K562 (cell line): ENCODE measurements at regions not wholly inside any gene's neighbourhood (a gene's known extent, or its start where the extent isn't known, plus 50 kb on each side); places are given as distances from the start of the nearest gene placed in this dataset.

Experiments used
- ATAC-seq: fragments of 200-7000 bp; cut with Tn5 transposase; 3 replicates; pipeline ENCODE4 v1.9.1; 2020; ENCODE audit warnings: moderate library complexity
- BruUV-seq: library from RNA; stranded (reverse); fragments of 400-500 nt; replicated peaks from 2 replicates; lab custom pipeline; 2021; lab: Mats Ljungman, UMichigan
- CTCF ChIA-PET: fragments of 300-600 bp; formaldehyde crosslinking; extraction: SDS; loops from one replicate; lab custom pipeline; 2021; ENCODE audit warnings: low intra/inter-chr PET ratio; lab: Yijun Ruan, JAX
- POLR2A ChIA-PET: fragments of 300-600, 350-650 bp; sonication (Branson Sonifier 250); formaldehyde crosslinking; extraction: SDS; loops from one replicate; lab custom pipeline; 2021; ENCODE audit warnings: antibody characterized with exemption, inconsistent platforms; lab: Yijun Ruan, JAX
- DNase-seq, 4 experiments: peaks; one replicate each; pipeline versions ENCODE4 v3.0.0 to v3.0.0-alpha.2; 2011 to 2018; ENCODE audit warnings: low spot score in 3 of 4, mixed read lengths in 3 of 4; ENCODE audit errors: extremely low read depth in 1 of 4
- FAIRE-seq: peaks from 2 replicates; lab custom pipeline; 2011; peaks lifted over from hg19 to GRCh38; lab: Jason Lieb, UNC
- H2AFZ ChIP-seq: 2 replicates; pipeline ENCODE4 v1.6.0; 2011; ENCODE audit warnings: low read depth, low read length, control low read depth, inconsistent platforms
- H3K27ac ChIP-seq: fragments of 200-600 bp; 3 replicates; pipeline ENCODE4 v1.8.0; 2011; ENCODE audit warnings: low read depth, mild to moderate bottlenecking, control low read depth, inconsistent platforms, low read length, moderate library complexity, mixed read lengths; ENCODE audit errors: extremely low read depth
- H3K27me3 ChIP-seq, 2 experiments: fragments of 300-600 bp in 1 of 2; 2 replicates in 1 of 2; 3 replicates in 1 of 2; pipeline versions ENCODE4 v1.6.0 to v1.8.0; 2011; ENCODE audit warnings: inconsistent platforms in 2 of 2, low read length in 2 of 2, mild to moderate bottlenecking in 1 of 2, mixed read lengths in 1 of 2, moderate library complexity in 1 of 2; ENCODE audit not compliant: control insufficient read depth in 2 of 2, insufficient read depth in 2 of 2
- H3K36me3 ChIP-seq: fragments of 300-600 bp; 3 replicates; pipeline ENCODE4 v1.8.0; 2011; ENCODE audit warnings: mild to moderate bottlenecking, low read length, inconsistent platforms; ENCODE audit not compliant: control insufficient read depth, insufficient read depth
- H3K4me1 ChIP-seq, 2 experiments: fragments of 200-600 bp in 1 of 2; replicated peaks in 1 of 2; 2 replicates in 1 of 2; 3 replicates in 1 of 2; pipeline versions ENCODE4 v1.5.1 to v1.8.0; 2011; ENCODE audit warnings: inconsistent platforms in 2 of 2, low read length in 2 of 2, mild to moderate bottlenecking in 1 of 2, mixed read lengths in 1 of 2, moderate library complexity in 1 of 2; ENCODE audit not compliant: control insufficient read depth in 2 of 2, insufficient read depth in 2 of 2
- H3K4me2 ChIP-seq: 2 replicates; pipeline ENCODE4 v1.6.1; 2011; ENCODE audit warnings: low read length, control low read depth, inconsistent platforms, mixed read lengths; ENCODE audit not compliant: insufficient read depth
- H3K4me3 ChIP-seq: fragments of 200-600 bp; sonication (generic), shearing (Covaris generic); 2 replicates; pipeline ENCODE4 v1.5.1; 2016; ENCODE audit warnings: control low read depth, inconsistent platforms
- H3K79me2 ChIP-seq: fragments of 200-600 bp; 3 replicates; pipeline ENCODE4 v1.8.0; 2011; ENCODE audit warnings: low read length, inconsistent platforms; ENCODE audit not compliant: control insufficient read depth, insufficient read depth
- H3K9ac ChIP-seq, 2 experiments: 2 replicates each; pipeline versions ENCODE4 v1.6.0 to v1.6.1; 2011; ENCODE audit warnings: low read depth in 2 of 2, low read length in 2 of 2, control low read depth in 1 of 2, inconsistent platforms in 1 of 2, mild to moderate bottlenecking in 1 of 2, mixed read lengths in 1 of 2; ENCODE audit not compliant: insufficient read depth in 1 of 2
- H3K9me1 ChIP-seq: one replicate; pipeline ENCODE4 v1.6.0; 2011; ENCODE audit warnings: inconsistent platforms, mild to moderate bottlenecking, low read length, moderate library complexity; ENCODE audit not compliant: control insufficient read depth, insufficient read depth
- H3K9me3 ChIP-seq: replicated peaks from 2 replicates; pipeline ENCODE4 v1.5.1; 2011; ENCODE audit warnings: low read depth, low read length, inconsistent platforms; ENCODE audit not compliant: control insufficient read depth, insufficient read depth
- H4K20me1 ChIP-seq: replicated peaks from 2 replicates; pipeline ENCODE4 v1.6.1; 2011; ENCODE audit warnings: low read length, inconsistent platforms, mixed read lengths; ENCODE audit not compliant: control insufficient read depth, insufficient read depth
- ETV6 ChIP-seq, 3 experiments: fragments of 150-350 bp in 1 of 3; sonication (generic) in 1 of 3; formaldehyde crosslinking in 1 of 3; IDR thresholded peaks; 2 replicates each; pipeline versions ENCODE4 v1.6.1 to v1.8.0; 2014 to 2022; ENCODE audit warnings: borderline replicate concordance in 2 of 3, low read depth in 2 of 3, antibody characterized with exemption in 1 of 3, low read length in 1 of 3, mild to moderate bottlenecking in 1 of 3, missing genetic modification reagents in 1 of 3
- NUFIP1 ChIP-seq: fragments of 450-650 bp; IDR thresholded peaks from 2 replicates; pipeline ENCODE4 v1.6.1; 2018; ENCODE audit not compliant: partially characterized antibody
- RBBP5 ChIP-seq: fragments of 200-600 bp; sonication (generic); IDR thresholded peaks from 2 replicates; pipeline ENCODE4 v1.6.1; 2012; ENCODE audit warnings: borderline replicate concordance, mild to moderate bottlenecking, low read length, control low read depth, inconsistent platforms; ENCODE audit not compliant: insufficient read depth, poor library complexity, severe bottlenecking
- SAFB ChIP-seq: fragments of 200-400 bp; formaldehyde crosslinking; IDR thresholded peaks from 2 replicates; pipeline ENCODE4 v1.6.1; 2017; ENCODE audit warnings: low read depth, low read length, borderline replicate concordance
- SMC3 ChIP-seq: conservative IDR thresholded peaks from 2 replicates; pipeline ENCODE4 v1.6.1; 2011; ENCODE audit warnings: low read depth, low read length, improper control_type of control experiment; ENCODE audit not compliant: insufficient read depth
- TCF3 ChIP-seq: sonication (generic); formaldehyde crosslinking; IDR thresholded peaks from 2 replicates; pipeline ENCODE4 v1.4.0; 2020; ENCODE audit warnings: mild to moderate bottlenecking, missing genetic modification reagents
- YBX1 ChIP-seq: fragments of 450-650 bp; IDR thresholded peaks from 2 replicates; pipeline ENCODE4 v1.7.1; 2016; ENCODE audit warnings: mild to moderate bottlenecking
- ZNF143 ChIP-seq: sonication (generic); formaldehyde crosslinking; IDR thresholded peaks from 2 replicates; pipeline ENCODE4 v1.9.0; 2022; ENCODE audit warnings: mild to moderate bottlenecking, missing genetic modification reagents
- WGBS: fragments of 100-300 bp; shearing (Covaris generic); methylation state at CpG from one replicate; pipeline ENCODE4 v1.1.6; 2016; ENCODE audit warnings: low coverage, mixed read lengths; ENCODE audit not compliant: insufficient coverage; ENCODE audit errors: missing lambda C conversion rate; 5-methylcytosine and 5-hydroxymethylcytosine counted together
- in situ Hi-C: fragments of 300-500 bp; cut with MboI; formaldehyde crosslinking; loops from 4 replicates; pipeline ENCODE4 v1.15.0; 2018; ENCODE audit warnings: inconsistent platforms, mixed read lengths
- intact Hi-C: fragments of 100-400 bp; cut with micrococcal nuclease; formaldehyde crosslinking; loops from 2 replicates; pipeline ENCODE4 v1.14.2; 2022
- TF ChIP-seq, protein P1 (sequence below), 2 experiments: fragments of 200-800 bp in 1 of 2; sonication (Bioruptor generic) in 1 of 2; sonication (generic) in 1 of 2; formaldehyde crosslinking in 1 of 2; IDR thresholded peaks in 1 of 2; conservative IDR thresholded peaks in 1 of 2; 2 replicates each; pipeline versions ENCODE4 v1.5.0 to v1.6.1; 2016 to 2020; ENCODE audit warnings: missing compliant biosample characterization in 1 of 2, missing genetic modification characterization in 1 of 2, missing genetic modification reagents in 1 of 2
- TF ChIP-seq, protein P2 (sequence below): fragments of 450-650 bp; IDR thresholded peaks from 2 replicates; pipeline ENCODE4 v1.6.1; 2016; ENCODE audit warnings: missing biosample characterization, missing genetic modification characterization
- TF ChIP-seq, protein P3 (sequence below): fragments of 250-450 bp; sonication (Bioruptor Pico); IDR thresholded peaks from 2 replicates; pipeline ENCODE4 v1.5.0; 2020; ENCODE audit warnings: mild to moderate bottlenecking
- TF ChIP-seq, protein P4 (sequence below): sonication (generic); formaldehyde crosslinking; IDR thresholded peaks from 2 replicates; pipeline ENCODE4 v1.8.1; 2023; ENCODE audit warnings: mild to moderate bottlenecking, missing genetic modification reagents

DNA sequence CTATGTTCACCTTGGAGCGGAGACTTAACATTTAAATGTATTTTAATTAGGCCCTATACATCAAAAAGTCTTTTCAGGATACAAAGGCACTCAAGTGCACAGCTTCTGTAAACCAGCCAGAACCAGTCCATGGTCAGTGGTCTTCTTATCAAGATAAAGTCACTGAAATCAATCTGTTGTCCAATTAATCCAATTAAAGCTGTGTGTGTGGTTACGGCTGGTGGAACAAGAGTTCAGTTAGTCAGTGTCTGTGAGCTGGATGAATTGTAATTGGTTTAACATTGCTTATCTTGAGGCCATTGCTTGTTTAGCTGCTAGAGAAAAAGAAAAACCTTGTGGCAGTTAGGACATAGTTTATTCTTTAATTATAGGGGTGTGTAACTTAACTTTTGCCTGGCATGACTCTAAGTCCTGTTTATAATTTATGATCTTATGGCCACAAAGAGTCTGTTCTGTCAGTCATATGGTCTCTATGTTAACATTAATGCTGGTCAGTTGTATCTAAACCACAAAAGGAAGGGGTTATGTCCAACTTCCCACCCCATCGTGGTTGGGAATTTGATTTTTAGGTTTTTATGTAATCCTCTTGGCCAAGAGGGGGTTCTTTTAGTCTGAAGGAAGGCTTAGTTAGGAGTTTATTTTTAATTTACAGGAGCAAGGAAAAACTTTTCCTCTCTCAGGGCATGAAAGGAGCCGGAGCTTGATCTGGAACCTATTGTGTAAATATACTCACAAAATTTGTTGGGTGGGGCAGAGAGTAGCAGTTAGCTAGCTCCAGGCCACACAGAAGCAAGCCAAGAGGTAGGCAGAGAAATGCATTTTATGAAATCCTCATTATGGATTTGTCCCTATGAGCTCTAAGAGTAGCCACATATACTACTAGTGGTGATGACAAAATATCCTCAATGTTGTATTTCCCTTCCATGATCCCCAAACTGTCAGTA is 665.7 kb upstream of the ACTRT1 start:
- H3K27me3 ChIP-seq = no peaks in the 10 kb centered on the region
- no peak overlapping the region for H3K27ac ChIP-seq
- H3K79me2 ChIP-seq = no peaks in the 10 kb centered on the region
- H3K4me3 ChIP-seq = no peak overlapping the region
- no peaks in the 10 kb centered on the region for H3K4me1 ChIP-seq
- no peak for TF ChIP-seq NUFIP1
- TF ChIP-seq, protein P1, sequence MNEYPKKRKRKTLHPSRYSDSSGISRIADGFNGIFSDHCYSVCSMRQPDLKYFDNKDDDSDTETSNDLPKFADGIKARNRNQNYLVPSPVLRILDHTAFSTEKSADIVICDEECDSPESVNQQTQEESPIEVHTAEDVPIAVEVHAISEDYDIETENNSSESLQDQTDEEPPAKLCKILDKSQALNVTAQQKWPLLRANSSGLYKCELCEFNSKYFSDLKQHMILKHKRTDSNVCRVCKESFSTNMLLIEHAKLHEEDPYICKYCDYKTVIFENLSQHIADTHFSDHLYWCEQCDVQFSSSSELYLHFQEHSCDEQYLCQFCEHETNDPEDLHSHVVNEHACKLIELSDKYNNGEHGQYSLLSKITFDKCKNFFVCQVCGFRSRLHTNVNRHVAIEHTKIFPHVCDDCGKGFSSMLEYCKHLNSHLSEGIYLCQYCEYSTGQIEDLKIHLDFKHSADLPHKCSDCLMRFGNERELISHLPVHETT (CRISPR knock-in tag; conservative IDR thresholded peaks at IDR 0.05 in 1 of 2, IDR thresholded peaks at IDR 0.05 in 1 of 2) = no peak
- TF ChIP-seq, protein P2, sequence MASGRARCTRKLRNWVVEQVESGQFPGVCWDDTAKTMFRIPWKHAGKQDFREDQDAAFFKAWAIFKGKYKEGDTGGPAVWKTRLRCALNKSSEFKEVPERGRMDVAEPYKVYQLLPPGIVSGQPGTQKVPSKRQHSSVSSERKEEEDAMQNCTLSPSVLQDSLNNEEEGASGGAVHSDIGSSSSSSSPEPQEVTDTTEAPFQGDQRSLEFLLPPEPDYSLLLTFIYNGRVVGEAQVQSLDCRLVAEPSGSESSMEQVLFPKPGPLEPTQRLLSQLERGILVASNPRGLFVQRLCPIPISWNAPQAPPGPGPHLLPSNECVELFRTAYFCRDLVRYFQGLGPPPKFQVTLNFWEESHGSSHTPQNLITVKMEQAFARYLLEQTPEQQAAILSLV = no peak
- TF ChIP-seq, protein P3, sequence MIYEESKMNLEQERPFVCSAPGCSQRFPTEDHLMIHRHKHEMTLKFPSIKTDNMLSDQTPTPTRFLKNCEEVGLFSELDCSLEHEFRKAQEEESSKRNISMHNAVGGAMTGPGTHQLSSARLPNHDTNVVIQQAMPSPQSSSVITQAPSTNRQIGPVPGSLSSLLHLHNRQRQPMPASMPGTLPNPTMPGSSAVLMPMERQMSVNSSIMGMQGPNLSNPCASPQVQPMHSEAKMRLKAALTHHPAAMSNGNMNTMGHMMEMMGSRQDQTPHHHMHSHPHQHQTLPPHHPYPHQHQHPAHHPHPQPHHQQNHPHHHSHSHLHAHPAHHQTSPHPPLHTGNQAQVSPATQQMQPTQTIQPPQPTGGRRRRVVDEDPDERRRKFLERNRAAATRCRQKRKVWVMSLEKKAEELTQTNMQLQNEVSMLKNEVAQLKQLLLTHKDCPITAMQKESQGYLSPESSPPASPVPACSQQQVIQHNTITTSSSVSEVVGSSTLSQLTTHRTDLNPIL (CRISPR knock-in tag) = no peak
- TF ChIP-seq SAFB = no peak
- no peak for TF ChIP-seq RBBP5
- TF ChIP-seq ZNF143 (CRISPR knock-in tag) = no peak
- TF ChIP-seq ETV6 (IDR thresholded peaks at IDR 0.05; ENCODE audit: borderline replicate concordance in 1 of 2, low read depth in 2 of 2, low read length in 1 of 2) = no peak
- TF ChIP-seq ETV6 (CRISPR knock-in tag; IDR thresholded peaks at IDR 0.05; ENCODE audit: borderline replicate concordance) = no peak
- no peak for TF ChIP-seq YBX1
- TF ChIP-seq, protein P4, sequence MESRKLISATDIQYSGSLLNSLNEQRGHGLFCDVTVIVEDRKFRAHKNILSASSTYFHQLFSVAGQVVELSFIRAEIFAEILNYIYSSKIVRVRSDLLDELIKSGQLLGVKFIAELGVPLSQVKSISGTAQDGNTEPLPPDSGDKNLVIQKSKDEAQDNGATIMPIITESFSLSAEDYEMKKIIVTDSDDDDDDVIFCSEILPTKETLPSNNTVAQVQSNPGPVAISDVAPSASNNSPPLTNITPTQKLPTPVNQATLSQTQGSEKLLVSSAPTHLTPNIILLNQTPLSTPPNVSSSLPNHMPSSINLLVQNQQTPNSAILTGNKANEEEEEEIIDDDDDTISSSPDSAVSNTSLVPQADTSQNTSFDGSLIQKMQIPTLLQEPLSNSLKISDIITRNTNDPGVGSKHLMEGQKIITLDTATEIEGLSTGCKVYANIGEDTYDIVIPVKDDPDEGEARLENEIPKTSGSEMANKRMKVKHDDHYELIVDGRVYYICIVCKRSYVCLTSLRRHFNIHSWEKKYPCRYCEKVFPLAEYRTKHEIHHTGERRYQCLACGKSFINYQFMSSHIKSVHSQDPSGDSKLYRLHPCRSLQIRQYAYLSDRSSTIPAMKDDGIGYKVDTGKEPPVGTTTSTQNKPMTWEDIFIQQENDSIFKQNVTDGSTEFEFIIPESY (CRISPR knock-in tag) = no peak
- no peak for TF ChIP-seq TCF3 (CRISPR knock-in tag)
- no peak for TF ChIP-seq SMC3
- ChIA-PET POLR2A (no interaction called here), CTCF (no interaction called here)
- no peak overlapping the region for H3K4me2 ChIP-seq
- no peaks in the 10 kb centered on the region for H3K36me3 ChIP-seq
- BruUV-seq = no TSS peak
- intact Hi-C loops = no loop called here
- in situ Hi-C loops = no loop called here
- no peak for ATAC-seq
- 5% methylated on average over 4 of the region's 4 CpGs for WGBS
- FAIRE-seq = no peak
- H3K9me3 ChIP-seq = no peaks in the 10 kb centered on the region
- no peaks in the 10 kb centered on the region for H3K9me1 ChIP-seq
- no peaks in the 10 kb centered on the region for H4K20me1 ChIP-seq
- no peak overlapping the region for H3K9ac ChIP-seq
- no peak for DNase-seq
- H2AFZ ChIP-seq = no peak overlapping the region
